ENCODE measurements at regions not wholly inside any gene's neighbourhood (a gene's known extent, or its start where the extent isn't known, plus 50 kb on each side); places are given as distances from the start of the nearest gene placed in this dataset.

- Histone ChIP-seq H3K4me3 (no peak overlapping the region), H3K36me3 (peaks cover 22% of the 10 kb centered on the region), H3K9me3 (replicated peaks) (peaks cover 12% of the 10 kb centered on the region), H3K4me1 (peaks cover 31% of the 10 kb centered on the region), H3K27ac (replicated peaks) (no peak overlapping the region), H3K27me3 (ENCODE audit: low read depth) (no peaks in the 10 kb centered on the region)
- intact Hi-C loops (cut with micrococcal nuclease): no loop called here
- DNase-seq: no peak
- TF ChIP-seq CTCF (IDR thresholded peaks at IDR 0.05; ENCODE audit: borderline replicate concordance): no peak
Observed at GRCh38 chr7:112897839-112898431, 107.7 kb upstream of the TMEM168 start.

GRCh38 chr7:112896026-112896601 is 105.9 kb upstream of the TMEM168 start:
- Histone ChIP-seq H3K4me3 (no peak overlapping the region), H3K9me3 (replicated peaks) (peaks cover 12% of the 10 kb centered on the region), H3K27me3 (ENCODE audit: low read depth) (no peaks in the 10 kb centered on the region), H3K4me1 (peaks cover 45% of the 10 kb centered on the region), H3K27ac (replicated peaks) (no peak overlapping the region), H3K36me3 (peaks cover 25% of the 10 kb centered on the region)
- no peak for TF ChIP-seq CTCF (IDR thresholded peaks at IDR 0.05; ENCODE audit: borderline replicate concordance)
- DNase-seq: no peak
- intact Hi-C loops (cut with micrococcal nuclease): no loop called here

- Histone ChIP-seq H3K27ac (replicated peaks) (no peak overlapping the region), H3K4me3 (no peak overlapping the region), H3K9me3 (replicated peaks) (no peaks in the 10 kb centered on the region), H3K36me3 (peaks cover 25% of the 10 kb centered on the region), H3K27me3 (ENCODE audit: low read depth) (no peaks in the 10 kb centered on the region), H3K4me1 (peaks cover 57% of the 10 kb centered on the region)
- intact Hi-C loops (cut with micrococcal nuclease): no loop called here
- TF ChIP-seq CTCF (IDR thresholded peaks at IDR 0.05; ENCODE audit: borderline replicate concordance): no peak
- DNase-seq: no peak
Observed at GRCh38 chr7:112892263-112892662, 102.1 kb upstream of the TMEM168 start.

GRCh38 chr7:112891698-112892097 is 101.5 kb upstream of the TMEM168 start:
- intact Hi-C loops (cut with micrococcal nuclease): no loop called here
- TF ChIP-seq CTCF (IDR thresholded peaks at IDR 0.05; ENCODE audit: borderline replicate concordance): no peak
- Histone ChIP-seq H3K36me3 (peaks cover 25% of the 10 kb centered on the region), H3K4me3 (no peak overlapping the region), H3K27ac (replicated peaks) (no peak overlapping the region), H3K27me3 (ENCODE audit: low read depth) (no peaks in the 10 kb centered on the region), H3K9me3 (replicated peaks) (no peaks in the 10 kb centered on the region), H3K4me1 (peaks cover 51% of the 10 kb centered on the region)
- no peak for DNase-seq

GRCh38 chr7:112889834-112890438 is 99.7 kb upstream of the TMEM168 start:
- no peak for TF ChIP-seq CTCF (IDR thresholded peaks at IDR 0.05; ENCODE audit: borderline replicate concordance)
- no peak overlapping the region for H3K4me3 ChIP-seq
- no peaks in the 10 kb centered on the region for H3K27me3 ChIP-seq (ENCODE audit: low read depth)
- DNase-seq: no peak
- H3K9me3 ChIP-seq (replicated peaks): no peaks in the 10 kb centered on the region
- H3K27ac ChIP-seq (replicated peaks): peak overlapping the region; percentile 36
- intact Hi-C loops (cut with micrococcal nuclease): no loop called here
- peaks cover 38% of the 10 kb centered on the region for H3K4me1 ChIP-seq
- peaks cover 23% of the 10 kb centered on the region for H3K36me3 ChIP-seq

Data from left ventricle myocardium inferior (tissue), 1 donor.